ENCODE measurements at regions not wholly inside any gene's neighbourhood (a gene's known extent, or its start where the extent isn't known, plus 50 kb on each side); places are given as distances from the start of the nearest gene placed in this dataset.

GRCh38 chr16:82560805-82561325 lies 65.9 kb upstream of the CDH13 start:
- DNase-seq (no peak), ATAC-seq (ENCODE audit: poor library complexity) (no peak)
- no peaks in the 10 kb centered on the region for H3K9me3 Mint-ChIP-seq
- Histone ChIP-seq H3K9me3 (ENCODE audit: control insufficient read depth in 1 of 2, insufficient read depth in 1 of 2, low read length in 2 of 2) (peaks cover 6 to 13% of the 10 kb centered on the region in 2 experiments), H3K27me3 (ENCODE audit: control insufficient read depth in 1 of 2, insufficient read depth in 2 of 2, low read length in 2 of 2) (no peaks in the 10 kb centered on the region), H3K27ac (ENCODE audit: low read depth in 1 of 2, low read length in 2 of 2) (no peak overlapping the region), H3K4me3 (ENCODE audit: low read length) (no peak overlapping the region), H3K4me1 (ENCODE audit: insufficient read depth, low read length) (no peaks in the 10 kb centered on the region), H3K36me3 (ENCODE audit: insufficient read depth, low read length) (no peaks in the 10 kb centered on the region)
- POLR2A ChIA-PET, result no interaction called here
- intact Hi-C loops (cut with DNase I, micrococcal nuclease), result no loop called here
- H3K27me3 Mint-ChIP-seq, result no peaks in the 10 kb centered on the region
- no peaks in the 10 kb centered on the region for H3K4me1 Mint-ChIP-seq (ENCODE audit: low read depth)
- CTCF ChIA-PET, result no interaction called here
- no peaks in the 10 kb centered on the region for H3K36me3 Mint-ChIP-seq (ENCODE audit: low read depth)
- no peak for TF ChIP-seq CTCF (IDR thresholded peaks at IDR 0.05)
- no peak overlapping the region for H3K27ac Mint-ChIP-seq
- no peak overlapping the region for H3K4me3 Mint-ChIP-seq

GRCh38 chr16:82544378-82545160 lies 82.2 kb upstream of the CDH13 start:
- no peak overlapping the region for H3K27ac Mint-ChIP-seq
- intact Hi-C loops (cut with DNase I, micrococcal nuclease), result no loop called here
- no peaks in the 10 kb centered on the region for H3K36me3 Mint-ChIP-seq (ENCODE audit: low read depth)
- TF ChIP-seq CTCF (IDR thresholded peaks at IDR 0.05), result no peak
- H3K9me3 ChIP-seq (ENCODE audit: control insufficient read depth in 1 of 2, insufficient read depth in 1 of 2, low read length in 2 of 2), result peaks cover 0 to 8% of the 10 kb centered on the region in 2 experiments
- H3K27me3 ChIP-seq (ENCODE audit: control insufficient read depth in 1 of 2, insufficient read depth in 2 of 2, low read length in 2 of 2), result peaks cover 0 to 2% of the 10 kb centered on the region in 2 experiments
- H3K9me3 Mint-ChIP-seq, result no peaks in the 10 kb centered on the region
- H3K36me3 ChIP-seq (ENCODE audit: insufficient read depth, low read length), result no peaks in the 10 kb centered on the region
- ChIA-PET POLR2A (no interaction called here), CTCF (no interaction called here)
- peaks cover 13% of the 10 kb centered on the region for H3K27me3 Mint-ChIP-seq
- no peak overlapping the region for H3K27ac ChIP-seq (ENCODE audit: low read depth in 1 of 2, low read length in 2 of 2)
- no peak for DNase-seq
- no peaks in the 10 kb centered on the region for H3K4me1 ChIP-seq (ENCODE audit: insufficient read depth, low read length)
- no peak overlapping the region for H3K4me3 ChIP-seq (ENCODE audit: low read length)
- H3K4me3 Mint-ChIP-seq, result no peak overlapping the region
- no peak for ATAC-seq (ENCODE audit: poor library complexity)
- no peaks in the 10 kb centered on the region for H3K4me1 Mint-ChIP-seq (ENCODE audit: low read depth)

GRCh38 chr16:82542714-82543113 lies 84.1 kb upstream of the CDH13 start:
- no peak for DNase-seq
- Mint-ChIP-seq H3K4me3 (no peak overlapping the region), H3K36me3 (ENCODE audit: low read depth) (no peaks in the 10 kb centered on the region), H3K4me1 (ENCODE audit: low read depth) (no peaks in the 10 kb centered on the region), H3K27me3 (peaks cover 19% of the 10 kb centered on the region), H3K9me3 (no peaks in the 10 kb centered on the region), H3K27ac (no peak overlapping the region)
- H3K4me3 ChIP-seq (ENCODE audit: low read length), result no peak overlapping the region
- H3K27me3 ChIP-seq (ENCODE audit: control insufficient read depth in 1 of 2, insufficient read depth in 2 of 2, low read length in 2 of 2), result peaks cover 0 to 2% of the 10 kb centered on the region in 2 experiments
- no peak overlapping the region for H3K27ac ChIP-seq (ENCODE audit: low read depth in 1 of 2, low read length in 2 of 2)
- ATAC-seq (ENCODE audit: poor library complexity), result no peak
- intact Hi-C loops (cut with DNase I, micrococcal nuclease), result no loop called here
- CTCF ChIA-PET, result no interaction called here
- TF ChIP-seq CTCF (IDR thresholded peaks at IDR 0.05), result no peak
- H3K9me3 ChIP-seq (ENCODE audit: control insufficient read depth in 1 of 2, insufficient read depth in 1 of 2, low read length in 2 of 2), result peaks cover 0 to 8% of the 10 kb centered on the region in 2 experiments
- no peaks in the 10 kb centered on the region for H3K36me3 ChIP-seq (ENCODE audit: insufficient read depth, low read length)
- H3K4me1 ChIP-seq (ENCODE audit: insufficient read depth, low read length), result no peaks in the 10 kb centered on the region
- POLR2A ChIA-PET, result no interaction called here
